ENCODE measurements at regions not wholly inside any gene's neighbourhood (a gene's known extent, or its start where the extent isn't known, plus 50 kb on each side); places are given as distances from the start of the nearest gene placed in this dataset.

GRCh38 chr7:24477398-24478136 is 95.7 kb upstream of the PALS2 start:
- Mint-ChIP-seq H3K27me3 (no peaks in the 10 kb centered on the region), H3K36me3 (ENCODE audit: low read depth) (no peaks in the 10 kb centered on the region), H3K27ac (no peak overlapping the region), H3K4me3 (no peak overlapping the region), H3K9me3 (no peaks in the 10 kb centered on the region), H3K4me1 (peaks cover 4% of the 10 kb centered on the region)
- CTCF ChIA-PET: no interaction called here
- DNase-seq: no peak
- POLR2A ChIA-PET: no interaction called here

GRCh38 chr7:24478137-24478655 is 95.1 kb upstream of the PALS2 start:
- H3K4me3 Mint-ChIP-seq: no peak overlapping the region
- H3K36me3 Mint-ChIP-seq (ENCODE audit: low read depth): no peaks in the 10 kb centered on the region
- DNase-seq: no peak
- peaks cover 4% of the 10 kb centered on the region for H3K4me1 Mint-ChIP-seq
- no peaks in the 10 kb centered on the region for H3K27me3 Mint-ChIP-seq
- H3K27ac Mint-ChIP-seq: no peak overlapping the region
- no peaks in the 10 kb centered on the region for H3K9me3 Mint-ChIP-seq
- ChIA-PET CTCF (no interaction called here), POLR2A (no interaction called here)

- Mint-ChIP-seq H3K27ac (no peak overlapping the region), H3K4me1 (peaks cover 2% of the 10 kb centered on the region), H3K4me3 (no peak overlapping the region), H3K36me3 (ENCODE audit: low read depth) (no peaks in the 10 kb centered on the region), H3K27me3 (no peaks in the 10 kb centered on the region), H3K9me3 (no peaks in the 10 kb centered on the region)
- DNase-seq: no peak
- POLR2A ChIA-PET: no interaction called here
- CTCF ChIA-PET: no interaction called here
Observed at GRCh38 chr7:24480501-24480900, 92.8 kb upstream of the PALS2 start.

- Mint-ChIP-seq H3K27me3 (no peaks in the 10 kb centered on the region), H3K4me3 (no peak overlapping the region), H3K27ac (no peak overlapping the region), H3K36me3 (ENCODE audit: low read depth) (no peaks in the 10 kb centered on the region), H3K9me3 (no peaks in the 10 kb centered on the region), H3K4me1 (no peaks in the 10 kb centered on the region)
- no peak for DNase-seq
- ChIA-PET POLR2A (no interaction called here), CTCF (no interaction called here)
Observed at GRCh38 chr7:24483804-24484203, 89.4 kb upstream of the PALS2 start.

GRCh38 chr7:24492576-24492975 is 80.7 kb upstream of the PALS2 start:
- Mint-ChIP-seq H3K27me3 (peaks cover 12% of the 10 kb centered on the region), H3K27ac (no peak overlapping the region), H3K4me3 (no peak overlapping the region), H3K4me1 (no peaks in the 10 kb centered on the region), H3K9me3 (no peaks in the 10 kb centered on the region), H3K36me3 (ENCODE audit: low read depth) (no peaks in the 10 kb centered on the region)
- no peak for DNase-seq
- CTCF ChIA-PET: no interaction called here
- POLR2A ChIA-PET: no interaction called here

- peaks cover 14% of the 10 kb centered on the region for H3K27me3 Mint-ChIP-seq
- H3K36me3 Mint-ChIP-seq (ENCODE audit: low read depth): no peaks in the 10 kb centered on the region
- no peaks in the 10 kb centered on the region for H3K9me3 Mint-ChIP-seq
- POLR2A ChIA-PET: no interaction called here
- DNase-seq: no peak
- no peak overlapping the region for H3K27ac Mint-ChIP-seq
- no peak overlapping the region for H3K4me3 Mint-ChIP-seq
- CTCF ChIA-PET: interaction anchor here (0.5 kb wide), 1 partner anchor 232 kb away, joined by 3 read pairs; no protein-coding TSS in a partner anchor
- no peaks in the 10 kb centered on the region for H3K4me1 Mint-ChIP-seq
Observed at GRCh38 chr7:24494832-24495231, 78.4 kb upstream of the PALS2 start.

- H3K4me1 Mint-ChIP-seq: no peaks in the 10 kb centered on the region
- H3K4me3 Mint-ChIP-seq: no peak overlapping the region
- no peaks in the 10 kb centered on the region for H3K9me3 Mint-ChIP-seq
- no peaks in the 10 kb centered on the region for H3K36me3 Mint-ChIP-seq (ENCODE audit: low read depth)
- no peak for DNase-seq
- ChIA-PET POLR2A (no interaction called here), CTCF (no interaction called here)
- H3K27ac Mint-ChIP-seq: no peak overlapping the region
- H3K27me3 Mint-ChIP-seq: peaks cover 13% of the 10 kb centered on the region
Observed at GRCh38 chr7:24496036-24496435, 77.2 kb upstream of the PALS2 start.

GRCh38 chr7:24498439-24498838 is 74.8 kb upstream of the PALS2 start:
- Mint-ChIP-seq H3K9me3 (no peaks in the 10 kb centered on the region), H3K27ac (no peak overlapping the region), H3K4me3 (no peak overlapping the region), H3K4me1 (no peaks in the 10 kb centered on the region), H3K36me3 (ENCODE audit: low read depth) (no peaks in the 10 kb centered on the region), H3K27me3 (peaks cover 7% of the 10 kb centered on the region)
- no peak for DNase-seq
- POLR2A ChIA-PET: interaction anchor here (0.6 kb wide), 1 partner anchor 736 kb away, joined by 6 read pairs; no protein-coding TSS in a partner anchor
- CTCF ChIA-PET: no interaction called here

- POLR2A ChIA-PET: no interaction called here
- Mint-ChIP-seq H3K4me1 (peaks cover 2% of the 10 kb centered on the region), H3K27ac (no peak overlapping the region), H3K36me3 (ENCODE audit: low read depth) (no peaks in the 10 kb centered on the region), H3K4me3 (no peak overlapping the region), H3K9me3 (no peaks in the 10 kb centered on the region), H3K27me3 (peaks cover 2% of the 10 kb centered on the region)
- DNase-seq: no peak
- CTCF ChIA-PET: interaction anchor here (0.7 to 0.9 kb wide), 2 partner anchors 93 to 692 kb away, joined by 3 read pairs; no protein-coding TSS in a partner anchor
Observed at GRCh38 chr7:24499871-24500270, 73.4 kb upstream of the PALS2 start.

- ChIA-PET POLR2A (no interaction called here), CTCF (no interaction called here)
- no peak for DNase-seq
- Mint-ChIP-seq H3K9me3 (no peaks in the 10 kb centered on the region), H3K27me3 (peaks cover 2% of the 10 kb centered on the region), H3K27ac (no peak overlapping the region), H3K36me3 (ENCODE audit: low read depth) (no peaks in the 10 kb centered on the region), H3K4me3 (no peak overlapping the region), H3K4me1 (peaks cover 4% of the 10 kb centered on the region)
Observed at GRCh38 chr7:24500599-24500998, 72.7 kb upstream of the PALS2 start.

GRCh38 chr7:24501009-24501408 is 72.2 kb upstream of the PALS2 start:
- Mint-ChIP-seq H3K27ac (no peak overlapping the region), H3K4me3 (no peak overlapping the region), H3K9me3 (no peaks in the 10 kb centered on the region), H3K36me3 (ENCODE audit: low read depth) (no peaks in the 10 kb centered on the region), H3K27me3 (peaks cover 2% of the 10 kb centered on the region), H3K4me1 (peaks cover 4% of the 10 kb centered on the region)
- DNase-seq: no peak
- ChIA-PET CTCF (no interaction called here), POLR2A (no interaction called here)

GRCh38 chr7:24501443-24502134 is 71.7 kb upstream of the PALS2 start:
- Mint-ChIP-seq H3K4me3 (no peak overlapping the region), H3K27ac (no peak overlapping the region)
- CTCF ChIA-PET: no interaction called here

GRCh38 chr7:24502135-24502488 is 71.1 kb upstream of the PALS2 start:
- no peak for DNase-seq
- peaks cover 2% of the 10 kb centered on the region for H3K27me3 Mint-ChIP-seq
- no peak overlapping the region for H3K4me3 Mint-ChIP-seq
- no peaks in the 10 kb centered on the region for H3K9me3 Mint-ChIP-seq
- POLR2A ChIA-PET: no interaction called here
- peaks cover 4% of the 10 kb centered on the region for H3K4me1 Mint-ChIP-seq
- H3K27ac Mint-ChIP-seq: no peak overlapping the region
- CTCF ChIA-PET: no interaction called here
- no peaks in the 10 kb centered on the region for H3K36me3 Mint-ChIP-seq (ENCODE audit: low read depth)

More at GRCh38 chr7:24501443-24502134, 71.7 kb upstream of the PALS2 start:
- H3K36me3 Mint-ChIP-seq (ENCODE audit: low read depth): no peaks in the 10 kb centered on the region
- DNase-seq: no peak
- POLR2A ChIA-PET: no interaction called here
- no peaks in the 10 kb centered on the region for H3K9me3 Mint-ChIP-seq
- H3K27me3 Mint-ChIP-seq: peaks cover 2% of the 10 kb centered on the region
- peaks cover 4% of the 10 kb centered on the region for H3K4me1 Mint-ChIP-seq

GRCh38 chr7:24503506-24503905 is 69.7 kb upstream of the PALS2 start:
- Mint-ChIP-seq H3K27me3 (peaks cover 2% of the 10 kb centered on the region), H3K36me3 (ENCODE audit: low read depth) (no peaks in the 10 kb centered on the region), H3K4me1 (peaks cover 4% of the 10 kb centered on the region), H3K9me3 (no peaks in the 10 kb centered on the region), H3K27ac (no peak overlapping the region), H3K4me3 (no peak overlapping the region)
- DNase-seq: no peak
- POLR2A ChIA-PET: no interaction called here
- CTCF ChIA-PET: no interaction called here

Measured in activated CD4-positive, alpha-beta T cell treated with anti-CD3 and anti-CD28 coated beads, Interleukin-2, amount 10 ng/mL, durations not matched to agents 7 days and 5 days (primary cell).